ENCODE measurements at regions not wholly inside any gene's neighbourhood (a gene's known extent, or its start where the extent isn't known, plus 50 kb on each side); places are given as distances from the start of the nearest gene placed in this dataset.
"Not testable (repeated sequence)": the region's sequence is repeated elsewhere in the genome, so short reads cannot be mapped to it uniquely, and the experiment has no call there.

DNA sequence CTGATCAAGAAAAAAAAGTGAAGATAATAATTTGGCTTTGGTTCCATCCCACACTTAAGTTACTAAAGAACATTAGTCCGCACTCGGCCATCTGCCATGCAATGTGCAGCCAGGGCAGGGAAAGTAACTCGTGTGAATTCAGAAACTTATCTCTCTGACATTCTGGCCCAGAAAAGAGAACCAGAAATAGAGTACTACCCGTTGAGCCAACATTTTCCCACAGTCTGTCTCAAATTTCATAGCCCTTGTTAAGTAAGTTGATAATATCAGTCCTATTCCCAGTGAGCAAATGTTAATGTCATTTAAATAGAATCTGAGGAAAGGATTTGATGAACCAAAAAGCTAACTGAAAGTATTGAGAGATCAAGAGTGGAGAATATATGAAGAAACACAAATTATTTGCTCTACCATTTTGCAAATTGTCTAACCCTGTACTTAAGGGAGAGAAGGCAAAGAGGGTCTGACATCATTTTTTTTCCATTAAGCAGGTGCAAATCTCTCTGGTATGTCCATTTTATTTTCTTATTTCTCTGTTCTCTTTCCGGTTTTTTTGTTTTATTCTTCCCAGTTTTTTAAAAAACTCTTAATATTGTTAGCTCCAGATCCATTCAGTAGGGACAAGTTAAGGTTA is 156.3 kb downstream of the NDFIP2 start:
- Mint-ChIP-seq H3K27me3 (ENCODE audit: low read depth) (peaks cover 3% of the 10 kb centered on the region), H3K36me3 (ENCODE audit: low read depth) (no peaks in the 10 kb centered on the region), H3K4me1 (ENCODE audit: low read depth) (no peaks in the 10 kb centered on the region), H3K9me3 (no peaks in the 10 kb centered on the region), H3K4me3 (no peak overlapping the region), H3K27ac (no peak overlapping the region)
- CTCF ChIA-PET, result no interaction called here
- intact Hi-C loops (cut with micrococcal nuclease), result no loop called here
- DNase-seq, result no peak

DNA sequence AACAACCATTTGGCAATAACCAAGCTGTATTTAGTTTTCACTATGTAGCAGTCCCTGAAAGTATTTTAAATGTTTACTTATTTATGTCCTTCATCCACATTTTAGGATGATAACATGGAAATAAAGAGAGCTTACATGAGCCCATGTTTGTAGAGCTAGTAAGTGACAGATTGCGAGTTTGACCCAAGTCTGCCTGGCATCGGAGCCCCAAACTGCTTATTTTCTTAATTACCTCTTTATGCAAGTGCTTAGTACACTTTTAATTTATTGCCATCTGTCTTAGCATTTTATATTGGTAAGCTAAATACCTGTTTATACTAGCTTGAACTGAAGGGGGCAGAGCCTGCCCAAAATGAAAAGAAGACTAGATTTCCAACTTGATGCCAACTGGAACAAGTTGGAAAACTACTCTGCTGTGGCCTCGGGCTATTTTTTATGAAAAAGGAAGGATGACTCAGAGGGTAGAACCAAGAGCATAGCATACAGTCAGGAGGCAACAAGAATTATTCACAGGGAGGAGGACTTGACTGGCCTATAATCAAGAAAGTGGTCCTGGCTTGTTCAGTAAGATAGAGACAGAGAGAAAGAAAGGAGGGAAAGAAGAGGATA is 150.2 kb downstream of the NDFIP2 start:
- intact Hi-C loops (cut with micrococcal nuclease), result no loop called here
- DNase-seq, result no peak
- Mint-ChIP-seq H3K27me3 (ENCODE audit: low read depth) (peaks cover 13% of the 10 kb centered on the region), H3K36me3 (ENCODE audit: low read depth) (no peaks in the 10 kb centered on the region), H3K9me3 (no peaks in the 10 kb centered on the region), H3K27ac (no peak overlapping the region), H3K4me1 (ENCODE audit: low read depth) (no peaks in the 10 kb centered on the region), H3K4me3 (no peak overlapping the region)
- CTCF ChIA-PET, result no interaction called here

DNA sequence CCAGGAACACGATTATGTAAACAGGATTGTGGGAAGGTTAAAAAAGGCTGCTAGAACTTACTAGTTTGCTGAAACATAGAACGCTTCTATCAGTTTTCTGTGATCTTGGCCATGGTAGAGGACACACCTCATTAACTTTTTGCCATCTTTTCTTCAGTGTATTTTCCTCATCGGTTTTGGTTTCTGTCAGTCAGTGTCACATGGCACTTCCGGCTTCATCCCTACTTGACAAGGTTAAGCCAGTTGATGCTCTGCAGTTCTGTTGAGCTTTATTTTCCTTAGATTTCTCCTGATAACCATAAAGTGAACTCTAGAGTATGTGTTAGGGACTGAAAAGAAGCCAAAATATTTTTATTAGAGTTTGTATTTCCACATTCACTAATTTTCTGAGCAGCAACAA is 147.5 kb downstream of the NDFIP2 start:
- no peaks in the 10 kb centered on the region for H3K36me3 Mint-ChIP-seq (ENCODE audit: low read depth)
- H3K27ac Mint-ChIP-seq, result no peak overlapping the region
- H3K4me1 Mint-ChIP-seq (ENCODE audit: low read depth), result no peaks in the 10 kb centered on the region
- H3K9me3 Mint-ChIP-seq, result no peaks in the 10 kb centered on the region
- H3K27me3 Mint-ChIP-seq (ENCODE audit: low read depth), result peaks cover 16% of the 10 kb centered on the region
- CTCF ChIA-PET, result no interaction called here
- no peak overlapping the region for H3K4me3 Mint-ChIP-seq
- intact Hi-C loops (cut with micrococcal nuclease), result no loop called here
- no peak for DNase-seq

DNA sequence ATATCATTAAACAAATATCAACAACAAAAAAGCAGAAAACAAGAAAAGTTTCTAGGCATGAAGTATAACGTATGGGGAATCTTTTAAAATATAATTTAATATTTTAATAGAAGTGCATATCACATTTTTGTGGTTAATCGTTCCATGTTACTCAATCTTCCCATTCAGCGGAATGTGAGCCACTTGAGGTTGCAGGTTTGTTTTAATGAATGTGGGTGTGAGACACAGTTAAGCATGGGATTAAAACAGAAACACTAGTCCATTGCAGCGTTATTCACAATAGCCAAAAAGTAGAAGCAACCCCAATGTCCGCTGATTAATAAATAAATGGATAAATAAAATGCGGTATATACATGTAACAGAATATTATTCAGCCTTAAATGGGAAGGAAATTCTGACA is 146.0 kb downstream of the NDFIP2 start:
- Mint-ChIP-seq H3K27ac (no peak overlapping the region), H3K9me3 (no peaks in the 10 kb centered on the region), H3K36me3 (ENCODE audit: low read depth) (no peaks in the 10 kb centered on the region), H3K4me1 (ENCODE audit: low read depth) (no peaks in the 10 kb centered on the region), H3K4me3 (no peak overlapping the region), H3K27me3 (ENCODE audit: low read depth) (peaks cover 16% of the 10 kb centered on the region)
- DNase-seq, result no peak
- CTCF ChIA-PET, result interaction anchor here (0.7 kb wide), 1 partner anchor 73 kb away, joined by 3 read pairs; no protein-coding TSS in a partner anchor
- intact Hi-C loops (cut with micrococcal nuclease), result no loop called here

DNA sequence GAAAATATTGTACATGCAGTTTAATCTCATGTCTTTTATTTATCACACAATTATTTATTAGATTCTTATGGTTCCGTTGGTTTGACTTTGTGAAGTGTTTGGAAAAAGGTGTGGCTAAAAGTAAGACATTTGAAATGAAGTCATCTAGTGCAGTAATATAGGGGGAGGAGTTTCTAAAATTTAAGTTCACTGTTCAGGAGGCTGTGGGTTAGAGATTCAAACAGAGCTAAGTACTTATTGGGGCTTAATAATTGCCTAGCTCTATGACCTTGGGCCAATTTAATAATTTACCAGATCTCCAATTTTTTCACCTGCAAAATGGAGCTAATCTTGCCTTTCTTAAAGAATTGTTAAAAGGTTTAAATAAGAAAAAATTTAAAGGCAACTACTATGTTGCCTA is 144.6 kb downstream of the NDFIP2 start:
- intact Hi-C loops (cut with micrococcal nuclease), result no loop called here
- no peak overlapping the region for H3K4me3 Mint-ChIP-seq
- H3K27ac Mint-ChIP-seq, result no peak overlapping the region
- H3K27me3 Mint-ChIP-seq (ENCODE audit: low read depth), result peaks cover 19% of the 10 kb centered on the region
- H3K9me3 Mint-ChIP-seq, result no peaks in the 10 kb centered on the region
- CTCF ChIA-PET, result no interaction called here
- DNase-seq, result no peak
- H3K4me1 Mint-ChIP-seq (ENCODE audit: low read depth), result no peaks in the 10 kb centered on the region
- H3K36me3 Mint-ChIP-seq (ENCODE audit: low read depth), result no peaks in the 10 kb centered on the region

DNA sequence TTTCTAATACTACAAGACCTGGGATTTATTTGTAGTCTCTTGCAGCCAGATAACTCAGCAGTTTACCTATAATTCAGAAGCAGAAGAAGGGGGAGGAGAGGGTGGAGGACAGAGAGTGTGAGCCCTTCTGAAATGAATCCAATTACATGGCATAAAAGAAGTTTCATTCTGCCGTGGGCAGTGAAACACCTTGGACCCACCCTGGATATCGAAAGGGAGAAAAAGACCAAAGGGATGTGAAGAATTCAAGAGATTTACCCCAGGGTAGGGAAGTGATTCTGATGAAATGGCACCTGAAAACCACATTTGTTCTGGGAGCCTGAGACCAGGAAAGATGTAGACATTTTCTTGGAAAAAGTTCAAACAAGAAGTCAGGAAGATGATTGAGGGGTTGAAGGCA is 140.9 kb downstream of the NDFIP2 start:
- Mint-ChIP-seq H3K27me3 (ENCODE audit: low read depth) (peaks cover 15% of the 10 kb centered on the region), H3K27ac (no peak overlapping the region), H3K9me3 (no peaks in the 10 kb centered on the region), H3K4me1 (ENCODE audit: low read depth) (no peaks in the 10 kb centered on the region), H3K4me3 (no peak overlapping the region), H3K36me3 (ENCODE audit: low read depth) (no peaks in the 10 kb centered on the region)
- DNase-seq, result no peak
- intact Hi-C loops (cut with micrococcal nuclease), result no loop called here
- CTCF ChIA-PET, result no interaction called here

DNA sequence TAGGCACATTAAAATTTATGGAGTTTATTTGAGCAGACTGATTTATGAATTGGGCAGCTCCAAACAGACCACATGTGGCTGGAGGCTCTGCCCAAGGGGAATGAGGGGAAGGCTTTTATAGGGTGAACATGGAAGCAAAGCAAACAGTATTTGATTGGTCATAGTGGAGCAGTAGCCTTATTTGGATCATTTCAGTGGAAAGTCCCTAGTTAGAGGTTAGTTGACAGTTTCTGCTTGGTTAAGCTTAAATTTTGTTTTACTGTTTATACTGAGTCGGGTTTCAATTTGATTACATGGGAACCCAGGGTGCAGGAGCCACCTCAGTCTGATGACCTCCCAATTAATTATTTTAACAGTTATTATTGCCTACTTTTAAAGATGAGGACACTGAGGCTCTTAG is 140.5 kb downstream of the NDFIP2 start:
- CTCF ChIA-PET, result no interaction called here
- Mint-ChIP-seq H3K27me3 (ENCODE audit: low read depth) (peaks cover 15% of the 10 kb centered on the region), H3K9me3 (no peaks in the 10 kb centered on the region), H3K4me3 (no peak overlapping the region), H3K36me3 (ENCODE audit: low read depth) (no peaks in the 10 kb centered on the region), H3K27ac (no peak overlapping the region), H3K4me1 (ENCODE audit: low read depth) (no peaks in the 10 kb centered on the region)
- intact Hi-C loops (cut with micrococcal nuclease), result no loop called here
- no peak for DNase-seq

DNA sequence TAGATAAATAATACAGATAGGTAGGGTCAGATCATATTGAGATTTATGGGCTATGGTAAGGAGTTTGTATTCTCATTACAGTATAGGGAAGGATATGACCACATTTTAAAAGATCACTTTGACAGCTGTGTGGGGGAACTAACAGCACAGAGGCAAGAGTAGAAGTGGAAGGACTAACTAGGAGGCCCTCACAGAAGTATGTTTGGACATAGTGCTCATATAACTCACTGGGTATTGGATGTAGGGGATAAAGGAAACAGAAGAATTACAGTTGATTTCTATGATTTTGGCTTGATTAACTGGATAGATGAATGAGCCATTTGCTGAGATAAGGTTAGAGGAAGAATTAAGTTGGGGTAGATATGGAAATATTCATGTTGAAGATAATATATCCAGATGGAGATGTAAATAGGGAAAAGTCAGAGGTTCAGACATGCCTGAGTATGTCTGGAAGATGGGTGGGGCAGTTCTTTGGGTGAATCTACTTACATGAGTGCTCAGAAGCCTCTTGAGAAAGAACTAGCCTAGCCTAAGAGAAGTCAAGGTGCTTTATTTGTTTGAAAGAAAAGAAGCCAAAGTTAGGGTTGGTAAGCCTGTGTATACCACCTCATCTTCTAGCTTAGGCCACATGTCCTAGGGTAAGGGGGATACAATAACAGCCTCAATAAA is 133.4 kb downstream of the NDFIP2 start:
- no peak for DNase-seq
- peaks cover 13% of the 10 kb centered on the region for H3K27me3 Mint-ChIP-seq (ENCODE audit: low read depth)
- no peak overlapping the region for H3K4me3 Mint-ChIP-seq
- H3K4me1 Mint-ChIP-seq (ENCODE audit: low read depth), result no peaks in the 10 kb centered on the region
- H3K27ac Mint-ChIP-seq, result no peak overlapping the region
- H3K36me3 Mint-ChIP-seq (ENCODE audit: low read depth), result no peaks in the 10 kb centered on the region
- CTCF ChIA-PET, result no interaction called here
- intact Hi-C loops (cut with micrococcal nuclease), result no loop called here
- H3K9me3 Mint-ChIP-seq, result no peaks in the 10 kb centered on the region

DNA sequence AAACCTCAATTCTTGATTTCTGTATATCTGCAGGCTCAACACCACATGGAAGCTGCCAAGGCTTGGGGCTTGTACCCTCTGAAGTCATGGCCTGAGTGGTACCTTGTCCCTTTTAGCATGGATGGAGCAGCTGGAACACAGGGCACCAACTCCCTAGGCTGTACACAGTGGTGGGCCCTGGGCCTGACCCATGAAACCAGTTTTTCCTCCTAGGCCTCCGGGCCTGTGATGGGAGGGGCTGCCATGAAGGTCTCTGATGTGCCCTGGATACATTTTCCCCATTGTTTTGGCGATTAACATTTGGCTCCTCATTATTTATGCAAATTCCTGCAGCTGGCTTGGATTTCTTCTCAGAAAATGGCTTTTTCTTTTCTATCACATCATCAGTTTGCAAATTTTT is 131.6 kb downstream of the NDFIP2 start:
- Mint-ChIP-seq H3K4me3 (no peak overlapping the region), H3K27ac (no peak overlapping the region), H3K4me1 (ENCODE audit: low read depth) (no peaks in the 10 kb centered on the region), H3K36me3 (ENCODE audit: low read depth) (no peaks in the 10 kb centered on the region), H3K27me3 (ENCODE audit: low read depth) (peaks cover 10% of the 10 kb centered on the region), H3K9me3 (no peaks in the 10 kb centered on the region)
- intact Hi-C loops (cut with micrococcal nuclease), result no loop called here
- DNase-seq, result no peak
- CTCF ChIA-PET, result no interaction called here

DNA sequence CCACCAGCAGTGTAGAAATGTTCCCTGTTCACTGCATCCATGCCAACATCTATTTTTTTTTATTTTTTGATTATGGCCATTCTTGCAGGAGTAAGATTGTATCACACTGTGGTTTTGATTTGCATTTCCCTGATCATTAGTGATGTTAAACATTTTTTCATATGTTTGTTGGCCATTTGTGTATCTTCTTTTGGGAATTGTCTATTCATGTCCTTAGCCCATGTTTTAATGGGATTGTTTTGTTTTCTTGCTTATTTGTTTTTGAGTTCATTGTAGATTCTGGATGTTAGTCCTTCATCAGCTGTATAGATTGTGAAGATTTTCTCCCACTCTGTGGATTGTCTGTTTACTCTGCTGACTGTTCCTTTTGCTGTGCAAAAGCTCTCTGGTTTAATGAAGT is 126.9 kb downstream of the NDFIP2 start:
- H3K27ac Mint-ChIP-seq; H3K27me3 Mint-ChIP-seq (ENCODE audit: low read depth); CTCF ChIA-PET; H3K9me3 Mint-ChIP-seq; H3K4me1 Mint-ChIP-seq (ENCODE audit: low read depth); H3K36me3 Mint-ChIP-seq (ENCODE audit: low read depth); H3K4me3 Mint-ChIP-seq; DNase-seq; intact Hi-C loops (cut with micrococcal nuclease): not testable (repeated sequence)
